ENCODE measurements at regions not wholly inside any gene's neighbourhood (a gene's known extent, or its start where the extent isn't known, plus 50 kb on each side); places are given as distances from the start of the nearest gene placed in this dataset.
"Not testable (repeated sequence)": the region's sequence is repeated elsewhere in the genome, so short reads cannot be mapped to it uniquely, and the experiment has no call there.

GRCh38 chr13:60214213-60215055 is 50.7 kb upstream of the DIAPH3 start:
- DNase-seq (ENCODE audit: low read depth, low spot score), result no peak

- no peak for DNase-seq (ENCODE audit: low read depth, low spot score)
Measured at GRCh38 chr13:60220072-60220471, 56.3 kb upstream of the DIAPH3 start.

- no peak for DNase-seq (ENCODE audit: low read depth, low spot score)
Measured at GRCh38 chr13:60221581-60221980, 57.9 kb upstream of the DIAPH3 start.

GRCh38 chr13:60226507-60226906 is 62.8 kb upstream of the DIAPH3 start:
- DNase-seq (ENCODE audit: low read depth, low spot score), result peak; percentile 6

- no peak for DNase-seq (ENCODE audit: low read depth, low spot score)
Measured at GRCh38 chr13:60227158-60227557, 63.4 kb upstream of the DIAPH3 start.

GRCh38 chr13:60229708-60230272 is 66.1 kb upstream of the DIAPH3 start:
- no peak for DNase-seq (ENCODE audit: low read depth, low spot score)

- DNase-seq (ENCODE audit: low read depth, low spot score), result no peak
Measured at GRCh38 chr13:60230593-60230992, 66.9 kb upstream of the DIAPH3 start.

- DNase-seq (ENCODE audit: low read depth, low spot score), result no peak
Measured at GRCh38 chr13:60242043-60242595, 78.4 kb upstream of the DIAPH3 start.

- DNase-seq (ENCODE audit: low read depth, low spot score), result no peak
Measured at GRCh38 chr13:60244381-60244780, 80.7 kb upstream of the DIAPH3 start.

- not testable (repeated sequence) for DNase-seq (ENCODE audit: low read depth, low spot score)
Measured at GRCh38 chr13:60251419-60251818, 87.7 kb upstream of the DIAPH3 start.

GRCh38 chr13:60258349-60258748 is 94.6 kb upstream of the DIAPH3 start:
- DNase-seq (ENCODE audit: low read depth, low spot score), result no peak

GRCh38 chr13:60260440-60260839 is 96.7 kb upstream of the DIAPH3 start:
- DNase-seq (ENCODE audit: low read depth, low spot score), result no peak

- DNase-seq (ENCODE audit: low read depth, low spot score), result no peak
Measured at GRCh38 chr13:60261432-60262351, 98.0 kb upstream of the DIAPH3 start.

GRCh38 chr13:60265566-60265965 is 101.8 kb upstream of the DIAPH3 start:
- no peak for DNase-seq (ENCODE audit: low read depth, low spot score)

- no peak for DNase-seq (ENCODE audit: low read depth, low spot score)
Measured at GRCh38 chr13:60267498-60268202, 103.9 kb upstream of the DIAPH3 start.

GRCh38 chr13:60268203-60268555 is 104.5 kb upstream of the DIAPH3 start:
- no peak for DNase-seq (ENCODE audit: low read depth, low spot score)

GRCh38 chr13:60273971-60274527 is 110.3 kb upstream of the DIAPH3 start:
- no peak for DNase-seq (ENCODE audit: low read depth, low spot score)

GRCh38 chr13:60274655-60275054 is 110.9 kb upstream of the DIAPH3 start:
- DNase-seq (ENCODE audit: low read depth, low spot score), result no peak

- no peak for DNase-seq (ENCODE audit: low read depth, low spot score)
Measured at GRCh38 chr13:60275208-60275607, 111.5 kb upstream of the DIAPH3 start.

- DNase-seq (ENCODE audit: low read depth, low spot score), result not testable (repeated sequence)
Measured at GRCh38 chr13:60280524-60280923, 116.5 kb upstream of the TDRD3 start.

- DNase-seq (ENCODE audit: low read depth, low spot score), result no peak
Measured at GRCh38 chr13:60282186-60282585, 114.8 kb upstream of the TDRD3 start.

Measured in smooth muscle cell of the brain vasculature (primary cell).